GM12878 (cell line): ENCODE measurements at regions not wholly inside any gene's neighbourhood (a gene's known extent, or its start where the extent isn't known, plus 50 kb on each side); places are given as distances from the start of the nearest gene placed in this dataset.

Experiments used
- ATAC-seq: fragments of 200-7000 bp; cut with Tn5 transposase; 3 replicates; pipeline ENCODE4 v1.9.1; 2020; ENCODE audit warnings: mild to moderate bottlenecking, moderate library complexity
- BruUV-seq: library from RNA; stranded (reverse); fragments of 400-500 nt; replicated peaks from 2 replicates; lab custom pipeline; 2021; lab: Mats Ljungman, UMichigan
- CTCF ChIA-PET: fragments of 300-600 bp; sonication (Branson Sonifier 250); formaldehyde crosslinking; extraction: SDS; loops from one replicate; lab custom pipeline; 2021; ENCODE audit warnings: inconsistent platforms; lab: Yijun Ruan, JAX
- POLR2A ChIA-PET: fragments of 350-600 bp; formaldehyde crosslinking; extraction: SDS; loops from one replicate; lab custom pipeline; 2021; ENCODE audit warnings: inconsistent platforms; lab: Charles Lee
- RAD21 ChIA-PET: fragments of 300-600 bp; sonication (Branson Sonifier 250); formaldehyde crosslinking; loops from one replicate; lab custom pipeline; 2023; ENCODE audit warnings: antibody characterized with exemption; ENCODE audit not compliant: unreplicated experiment; lab: Charles Lee
- SMC1A ChIA-PET: fragments of 300-600 bp; sonication (Branson Sonifier 250); formaldehyde crosslinking; loops from one replicate; lab custom pipeline; 2023; ENCODE audit not compliant: unreplicated experiment, uncharacterized antibody; lab: Charles Lee
- DNase-seq: peaks from one replicate; pipeline ENCODE4 v3.0.0-alpha.2; 2011; ENCODE audit warnings: low read depth, low spot score
- FAIRE-seq: peaks from 3 replicates; lab custom pipeline; 2011; peaks lifted over from hg19 to GRCh38; lab: Jason Lieb, UNC
- H2AFZ ChIP-seq: 2 replicates; pipeline ENCODE4 v1.6.0; 2011; ENCODE audit warnings: low read depth, low read length, control low read depth; ENCODE audit not compliant: control insufficient read depth
- H3K27ac ChIP-seq: 2 replicates; pipeline ENCODE4 v1.5.1; 2011; ENCODE audit warnings: control low read depth; ENCODE audit not compliant: control insufficient read depth, insufficient read depth
- H3K27me3 ChIP-seq, 2 experiments: replicated peaks in 1 of 2; 2 replicates each; pipeline versions ENCODE4 v1.6.0 to v1.6.1; 2011; ENCODE audit warnings: low read length in 1 of 2; ENCODE audit not compliant: control insufficient read depth in 2 of 2, insufficient read depth in 2 of 2
- H3K36me3 ChIP-seq, 2 experiments: 2 replicates each; pipeline ENCODE4 v1.5.1; 2011; ENCODE audit warnings: low read length in 1 of 2; ENCODE audit not compliant: control insufficient read depth in 2 of 2, insufficient read depth in 2 of 2
- H3K4me1 ChIP-seq: 2 replicates; pipeline ENCODE4 v1.6.1; 2011; ENCODE audit warnings: mild to moderate bottlenecking, low read length, moderate library complexity, mixed read lengths; ENCODE audit not compliant: control insufficient read depth, insufficient read depth
- H3K4me2 ChIP-seq: 2 replicates; pipeline ENCODE4 v1.6.0; 2011; ENCODE audit warnings: control low read depth; ENCODE audit not compliant: control insufficient read depth, insufficient read depth
- H3K4me3 ChIP-seq: fragments of 200-600 bp; sonication (generic); 2 replicates; pipeline ENCODE4 v1.5.1; 2016
- H3K79me2 ChIP-seq: 2 replicates; pipeline ENCODE4 v1.6.0; 2011; ENCODE audit warnings: low read length; ENCODE audit not compliant: control insufficient read depth, insufficient read depth
- H3K9ac ChIP-seq: 2 replicates; pipeline ENCODE4 v1.8.0; 2011; ENCODE audit warnings: low read length, control low read depth, mixed read lengths; ENCODE audit not compliant: control insufficient read depth, insufficient read depth
- H3K9me3 ChIP-seq: replicated peaks from 3 replicates; pipeline ENCODE4 v1.5.1; 2011; ENCODE audit warnings: mild to moderate bottlenecking, low read length; ENCODE audit not compliant: control insufficient read depth, insufficient read depth
- H4K20me1 ChIP-seq: 2 replicates; pipeline ENCODE4 v1.6.0; 2011; ENCODE audit not compliant: control insufficient read depth, insufficient read depth
- CREM ChIP-seq: IDR thresholded peaks from 2 replicates; pipeline ENCODE4 v1.6.1; 2014; ENCODE audit warnings: antibody characterized with exemption, low read depth
- FOXM1 ChIP-seq: IDR thresholded peaks from 2 replicates; pipeline ENCODE4 v1.6.1; 2012; ENCODE audit warnings: low read depth, mild to moderate bottlenecking, inconsistent platforms, low read length, moderate library complexity
- MEF2A ChIP-seq: IDR thresholded peaks from 2 replicates; pipeline ENCODE4 v1.6.1; 2011; ENCODE audit warnings: low read depth, mild to moderate bottlenecking, low read length, moderate library complexity; ENCODE audit not compliant: insufficient read depth
- RB1 ChIP-seq: fragments of 450-650 bp; formaldehyde crosslinking; IDR thresholded peaks from 2 replicates; pipeline ENCODE4 v1.6.1; 2017; ENCODE audit warnings: mild to moderate bottlenecking, borderline replicate concordance
- RBBP5 ChIP-seq: fragments of 200-600 bp; sonication (generic); conservative IDR thresholded peaks from 2 replicates; pipeline ENCODE4 v1.6.1; 2016
- RELA ChIP-seq: fragments of 450-650 bp; IDR thresholded peaks from 2 replicates; pipeline ENCODE4 v1.8.0; 2014; ENCODE audit warnings: borderline replicate concordance; ENCODE audit not compliant: partially characterized antibody
- STAT1 ChIP-seq: fragments of 450-650 bp; conservative IDR thresholded peaks from 2 replicates; pipeline ENCODE4 v1.6.1; 2014; ENCODE audit warnings: antibody characterized with exemption, mild to moderate bottlenecking
- ZNF384 ChIP-seq: IDR thresholded peaks from 2 replicates; pipeline ENCODE4 v1.6.1; 2012; ENCODE audit warnings: low read depth, mild to moderate bottlenecking, low read length, improper control_type of control experiment, borderline replicate concordance
- WGBS: methylation state at CpG from one replicate; pipeline ENCODE4 v1.1.6; 2016; ENCODE audit warnings: low lambda C conversion rate; ENCODE audit not compliant: insufficient replicate concordance, insufficient coverage; ENCODE audit errors: missing lambda C conversion rate; 5-methylcytosine and 5-hydroxymethylcytosine counted together
- in situ Hi-C: fragments of 300-500 bp; cut with MboI; formaldehyde crosslinking; loops from 9 replicates; pipeline ENCODE4 v1.14.3; 2018; ENCODE audit warnings: mixed read lengths
- intact Hi-C: fragments of 100-400 bp; cut with micrococcal nuclease; formaldehyde crosslinking; loops from one replicate; pipeline ENCODE4 v1.14.2; 2022; ENCODE audit not compliant: unreplicated experiment
- TF ChIP-seq, protein P1 (sequence below): fragments of 450-650 bp; formaldehyde crosslinking; IDR thresholded peaks from 2 replicates; pipeline ENCODE4 v1.5.0; 2022; ENCODE audit warnings: mild to moderate bottlenecking, missing genetic modification characterization
- TF ChIP-seq, protein P2 (sequence below): fragments of 450-650 bp; IDR thresholded peaks from 2 replicates; pipeline ENCODE4 v1.6.1; 2017; ENCODE audit warnings: low read depth, mild to moderate bottlenecking, moderate library complexity
- TF ChIP-seq, protein P3 (sequence below): fragments of 450-650 bp; IDR thresholded peaks from 2 replicates; pipeline ENCODE4 v1.6.1; 2017; ENCODE audit warnings: mild to moderate bottlenecking
- TF ChIP-seq, protein P4 (sequence below): IDR thresholded peaks from 2 replicates; pipeline ENCODE4 v1.6.1; 2012; ENCODE audit warnings: low read depth, low read length, improper control_type of control experiment
- TF ChIP-seq, protein P5 (sequence below): fragments of 450-650 bp; IDR thresholded peaks from 2 replicates; pipeline ENCODE4 v1.6.1; 2017; ENCODE audit warnings: mild to moderate bottlenecking, low read depth, inconsistent platforms; ENCODE audit not compliant: poor library complexity, severe bottlenecking
- TF ChIP-seq, protein P6 (sequence below): IDR thresholded peaks from 2 replicates; pipeline ENCODE4 v1.6.1; 2011; ENCODE audit warnings: low read depth, mild to moderate bottlenecking, low read length, moderate library complexity, borderline replicate concordance; ENCODE audit errors: extremely low read depth

DNA sequence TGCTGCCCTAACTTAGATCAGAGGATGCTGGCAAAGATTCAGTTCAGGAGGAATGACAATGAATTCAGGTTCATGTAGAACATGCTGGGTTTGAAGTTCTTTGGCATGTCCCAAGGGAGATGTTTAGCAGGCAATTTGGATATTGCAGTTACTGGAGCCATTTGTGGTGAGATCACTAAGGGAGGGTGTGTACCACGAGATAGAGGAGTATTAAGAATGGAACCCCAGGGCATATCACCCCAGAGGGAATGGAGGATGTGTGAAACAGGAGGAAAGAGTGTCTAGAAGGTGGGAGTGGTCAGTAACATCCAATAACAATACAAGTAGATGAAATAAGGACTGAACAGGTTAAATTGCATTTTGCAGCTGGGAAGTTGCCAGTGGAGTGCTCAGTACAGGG, 87.1 kb downstream of the CCR1 start:
- Histone ChIP-seq H3K4me1 (no peaks in the 10 kb centered on the region), H3K36me3 (no peaks in the 10 kb centered on the region), H3K79me2 (no peaks in the 10 kb centered on the region), H3K4me3 (no peak overlapping the region), H3K4me2 (no peak overlapping the region), H3K27ac (no peak overlapping the region), H3K9ac (no peak overlapping the region), H3K9me3 (no peaks in the 10 kb centered on the region; the same call in none of the 3 replicates), H2AFZ (no peak overlapping the region), H4K20me1 (no peaks in the 10 kb centered on the region), H3K27me3 (no peaks in the 10 kb centered on the region)
- ChIA-PET POLR2A (no interaction called here), SMC1A (interaction anchor here (1.6 kb wide), 1 partner anchor 12 kb away, joined by 4 read pairs; no protein-coding TSS in a partner anchor), CTCF (interaction anchor here (1.4 to 1.9 kb wide), 2 partner anchors 34 to 247 kb away, joined by 4 to 6 read pairs; no protein-coding TSS in a partner anchor), RAD21 (no interaction called here)
- 0% methylated on average over 1 of the region's 1 CpG for WGBS
- no peak for ATAC-seq
- intact Hi-C loops (no loop called here), in situ Hi-C loops (no loop called here)
- BruUV-seq: no TSS peak
- DNase-seq: no peak
- FAIRE-seq: no peak
- TF ChIP-seq, protein P1, sequence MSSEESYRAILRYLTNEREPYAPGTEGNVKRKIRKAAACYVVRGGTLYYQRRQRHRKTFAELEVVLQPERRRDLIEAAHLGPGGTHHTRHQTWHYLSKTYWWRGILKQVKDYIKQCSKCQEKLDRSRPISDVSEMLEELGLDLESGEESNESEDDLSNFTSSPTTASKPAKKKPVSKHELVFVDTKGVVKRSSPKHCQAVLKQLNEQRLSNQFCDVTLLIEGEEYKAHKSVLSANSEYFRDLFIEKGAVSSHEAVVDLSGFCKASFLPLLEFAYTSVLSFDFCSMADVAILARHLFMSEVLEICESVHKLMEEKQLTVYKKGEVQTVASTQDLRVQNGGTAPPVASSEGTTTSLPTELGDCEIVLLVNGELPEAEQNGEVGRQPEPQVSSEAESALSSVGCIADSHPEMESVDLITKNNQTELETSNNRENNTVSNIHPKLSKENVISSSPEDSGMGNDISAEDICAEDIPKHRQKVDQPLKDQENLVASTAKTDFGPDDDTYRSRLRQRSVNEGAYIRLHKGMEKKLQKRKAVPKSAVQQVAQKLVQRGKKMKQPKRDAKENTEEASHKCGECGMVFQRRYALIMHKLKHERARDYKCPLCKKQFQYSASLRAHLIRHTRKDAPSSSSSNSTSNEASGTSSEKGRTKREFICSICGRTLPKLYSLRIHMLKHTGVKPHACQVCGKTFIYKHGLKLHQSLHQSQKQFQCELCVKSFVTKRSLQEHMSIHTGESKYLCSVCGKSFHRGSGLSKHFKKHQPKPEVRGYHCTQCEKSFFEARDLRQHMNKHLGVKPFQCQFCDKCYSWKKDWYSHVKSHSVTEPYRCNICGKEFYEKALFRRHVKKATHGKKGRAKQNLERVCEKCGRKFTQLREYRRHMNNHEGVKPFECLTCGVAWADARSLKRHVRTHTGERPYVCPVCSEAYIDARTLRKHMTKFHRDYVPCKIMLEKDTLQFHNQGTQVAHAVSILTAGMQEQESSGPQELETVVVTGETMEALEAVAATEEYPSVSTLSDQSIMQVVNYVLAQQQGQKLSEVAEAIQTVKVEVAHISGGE (CRISPR knock-in tag): no peak
- TF ChIP-seq FOXM1 (no peak), RBBP5 (no peak), RELA (no peak), ZNF384 (no peak), CREM (no peak), RB1 (no peak), MEF2A (no peak), STAT1 (no peak)
- TF ChIP-seq, protein P2, sequence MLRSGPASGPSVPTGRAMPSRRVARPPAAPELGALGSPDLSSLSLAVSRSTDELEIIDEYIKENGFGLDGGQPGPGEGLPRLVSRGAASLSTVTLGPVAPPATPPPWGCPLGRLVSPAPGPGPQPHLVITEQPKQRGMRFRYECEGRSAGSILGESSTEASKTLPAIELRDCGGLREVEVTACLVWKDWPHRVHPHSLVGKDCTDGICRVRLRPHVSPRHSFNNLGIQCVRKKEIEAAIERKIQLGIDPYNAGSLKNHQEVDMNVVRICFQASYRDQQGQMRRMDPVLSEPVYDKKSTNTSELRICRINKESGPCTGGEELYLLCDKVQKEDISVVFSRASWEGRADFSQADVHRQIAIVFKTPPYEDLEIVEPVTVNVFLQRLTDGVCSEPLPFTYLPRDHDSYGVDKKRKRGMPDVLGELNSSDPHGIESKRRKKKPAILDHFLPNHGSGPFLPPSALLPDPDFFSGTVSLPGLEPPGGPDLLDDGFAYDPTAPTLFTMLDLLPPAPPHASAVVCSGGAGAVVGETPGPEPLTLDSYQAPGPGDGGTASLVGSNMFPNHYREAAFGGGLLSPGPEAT: no peak
- TF ChIP-seq, protein P3, sequence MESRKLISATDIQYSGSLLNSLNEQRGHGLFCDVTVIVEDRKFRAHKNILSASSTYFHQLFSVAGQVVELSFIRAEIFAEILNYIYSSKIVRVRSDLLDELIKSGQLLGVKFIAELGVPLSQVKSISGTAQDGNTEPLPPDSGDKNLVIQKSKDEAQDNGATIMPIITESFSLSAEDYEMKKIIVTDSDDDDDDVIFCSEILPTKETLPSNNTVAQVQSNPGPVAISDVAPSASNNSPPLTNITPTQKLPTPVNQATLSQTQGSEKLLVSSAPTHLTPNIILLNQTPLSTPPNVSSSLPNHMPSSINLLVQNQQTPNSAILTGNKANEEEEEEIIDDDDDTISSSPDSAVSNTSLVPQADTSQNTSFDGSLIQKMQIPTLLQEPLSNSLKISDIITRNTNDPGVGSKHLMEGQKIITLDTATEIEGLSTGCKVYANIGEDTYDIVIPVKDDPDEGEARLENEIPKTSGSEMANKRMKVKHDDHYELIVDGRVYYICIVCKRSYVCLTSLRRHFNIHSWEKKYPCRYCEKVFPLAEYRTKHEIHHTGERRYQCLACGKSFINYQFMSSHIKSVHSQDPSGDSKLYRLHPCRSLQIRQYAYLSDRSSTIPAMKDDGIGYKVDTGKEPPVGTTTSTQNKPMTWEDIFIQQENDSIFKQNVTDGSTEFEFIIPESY: no peak
- TF ChIP-seq, protein P4, sequence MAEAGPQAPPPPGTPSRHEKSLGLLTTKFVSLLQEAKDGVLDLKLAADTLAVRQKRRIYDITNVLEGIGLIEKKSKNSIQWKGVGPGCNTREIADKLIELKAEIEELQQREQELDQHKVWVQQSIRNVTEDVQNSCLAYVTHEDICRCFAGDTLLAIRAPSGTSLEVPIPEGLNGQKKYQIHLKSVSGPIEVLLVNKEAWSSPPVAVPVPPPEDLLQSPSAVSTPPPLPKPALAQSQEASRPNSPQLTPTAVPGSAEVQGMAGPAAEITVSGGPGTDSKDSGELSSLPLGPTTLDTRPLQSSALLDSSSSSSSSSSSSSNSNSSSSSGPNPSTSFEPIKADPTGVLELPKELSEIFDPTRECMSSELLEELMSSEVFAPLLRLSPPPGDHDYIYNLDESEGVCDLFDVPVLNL: no peak
- TF ChIP-seq, protein P5, sequence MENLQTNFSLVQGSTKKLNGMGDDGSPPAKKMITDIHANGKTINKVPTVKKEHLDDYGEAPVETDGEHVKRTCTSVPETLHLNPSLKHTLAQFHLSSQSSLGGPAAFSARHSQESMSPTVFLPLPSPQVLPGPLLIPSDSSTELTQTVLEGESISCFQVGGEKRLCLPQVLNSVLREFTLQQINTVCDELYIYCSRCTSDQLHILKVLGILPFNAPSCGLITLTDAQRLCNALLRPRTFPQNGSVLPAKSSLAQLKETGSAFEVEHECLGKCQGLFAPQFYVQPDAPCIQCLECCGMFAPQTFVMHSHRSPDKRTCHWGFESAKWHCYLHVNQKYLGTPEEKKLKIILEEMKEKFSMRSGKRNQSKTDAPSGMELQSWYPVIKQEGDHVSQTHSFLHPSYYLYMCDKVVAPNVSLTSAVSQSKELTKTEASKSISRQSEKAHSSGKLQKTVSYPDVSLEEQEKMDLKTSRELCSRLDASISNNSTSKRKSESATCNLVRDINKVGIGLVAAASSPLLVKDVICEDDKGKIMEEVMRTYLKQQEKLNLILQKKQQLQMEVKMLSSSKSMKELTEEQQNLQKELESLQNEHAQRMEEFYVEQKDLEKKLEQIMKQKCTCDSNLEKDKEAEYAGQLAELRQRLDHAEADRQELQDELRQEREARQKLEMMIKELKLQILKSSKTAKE: no peak
- TF ChIP-seq, protein P6, sequence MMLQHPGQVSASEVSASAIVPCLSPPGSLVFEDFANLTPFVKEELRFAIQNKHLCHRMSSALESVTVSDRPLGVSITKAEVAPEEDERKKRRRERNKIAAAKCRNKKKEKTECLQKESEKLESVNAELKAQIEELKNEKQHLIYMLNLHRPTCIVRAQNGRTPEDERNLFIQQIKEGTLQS: no peak
